Lower leg skin (tissue), 4 donors: ENCODE measurements at regions not wholly inside any gene's neighbourhood (a gene's known extent, or its start where the extent isn't known, plus 50 kb on each side); places are given as distances from the start of the nearest gene placed in this dataset.

Experiments
- DNase-seq, 2 donors: peaks; one replicate each; pipeline ENCODE4 v3.0.0-alpha.2; 2019; ENCODE audit warnings: low spot score in 2 of 2
- H3K4me3 ChIP-seq: fragments of 200-600 bp; sonication (generic); 2 replicates; pipeline ENCODE4 v1.5.1; 2017; ENCODE audit warnings: mild to moderate bottlenecking, low read depth; ENCODE audit not compliant: poor library complexity, severe bottlenecking
- CTCF ChIP-seq, 3 donors: fragments of 450-650 bp; IDR thresholded peaks; one replicate each; pipeline ENCODE4 v1.5.1; 2016; ENCODE audit warnings: antibody characterized with exemption in 3 of 3, mild to moderate bottlenecking in 3 of 3, moderate library complexity in 2 of 3
- POLR2A ChIP-seq, 2 donors: fragments of 450-650 bp; IDR thresholded peaks; one replicate each; pipeline ENCODE4 v1.6.1; 2016 to 2017; ENCODE audit warnings: antibody characterized with exemption in 2 of 2, mild to moderate bottlenecking in 1 of 2, moderate library complexity in 1 of 2
- WGBS, 2 donors: methylation state at CpG; one replicate each; pipeline ENCODE4 v1.1.5; 2018; 5-methylcytosine and 5-hydroxymethylcytosine counted together
- intact Hi-C: fragments of 100-400 bp; cut with DNase I; formaldehyde crosslinking; loops from one replicate; pipeline ENCODE4 v1.15.0; 2023; ENCODE audit warnings: low total_unique reads

- intact Hi-C loops = no loop called here
- no peak for DNase-seq
- no peak overlapping the region for H3K4me3 ChIP-seq
- no peak for TF ChIP-seq POLR2A (IDR thresholded peaks at IDR 0.05)
- no peak for TF ChIP-seq CTCF (IDR thresholded peaks at IDR 0.05)
Measured at GRCh38 chr13:48896312-48896711, 79.4 kb upstream of the FNDC3A start.

GRCh38 chr13:48901781-48902180 is 73.9 kb upstream of the FNDC3A start:
- H3K4me3 ChIP-seq = no peak overlapping the region
- TF ChIP-seq POLR2A (IDR thresholded peaks at IDR 0.05) (no peak), CTCF (IDR thresholded peaks at IDR 0.05) (no peak)
- no peak for DNase-seq
- intact Hi-C loops = no loop called here

- TF ChIP-seq CTCF (IDR thresholded peaks at IDR 0.05) = no peak
- TF ChIP-seq POLR2A (IDR thresholded peaks at IDR 0.05) = no peak
- intact Hi-C loops = no loop called here
- no peak for DNase-seq
- H3K4me3 ChIP-seq = no peak overlapping the region
- WGBS, 2 donors = 20 to 21% methylated on average over 1 of the region's 1 CpG
Measured at GRCh38 chr13:48902368-48902767, 73.3 kb upstream of the FNDC3A start.

GRCh38 chr13:48904668-48905290 is 70.9 kb upstream of the FNDC3A start:
- WGBS, 2 donors = 87 to 94% methylated on average over 2 of the region's 2 CpGs
- H3K4me3 ChIP-seq = no peak overlapping the region
- no peak for TF ChIP-seq POLR2A (IDR thresholded peaks at IDR 0.05)
- no peak for TF ChIP-seq CTCF (IDR thresholded peaks at IDR 0.05)
- DNase-seq = no peak
- intact Hi-C loops = no loop called here

- WGBS, 2 donors = 88 to 91% methylated on average over 6 of the region's 6 CpGs
- intact Hi-C loops = no loop called here
- no peak for DNase-seq
- H3K4me3 ChIP-seq = no peak overlapping the region
- TF ChIP-seq CTCF (IDR thresholded peaks at IDR 0.05) (no peak), POLR2A (IDR thresholded peaks at IDR 0.05) (no peak)
Measured at GRCh38 chr13:48906200-48906599, 69.5 kb upstream of the FNDC3A start.

GRCh38 chr13:48908381-48909055 is 67.2 kb upstream of the FNDC3A start:
- 27 to 28% methylated on average over 2 of the region's 2 CpGs for WGBS, 2 donors
- no peak for DNase-seq
- intact Hi-C loops = no loop called here
- H3K4me3 ChIP-seq = no peak overlapping the region
- no peak for TF ChIP-seq CTCF (IDR thresholded peaks at IDR 0.05)
- no peak for TF ChIP-seq POLR2A (IDR thresholded peaks at IDR 0.05)
